HG03066 (cell line): ENCODE measurements at regions not wholly inside any gene's neighbourhood (a gene's known extent, or its start where the extent isn't known, plus 50 kb on each side); places are given as distances from the start of the nearest gene placed in this dataset.

ENCODE experiments used
- ATAC-seq: cut with Tn5 transposase; IDR thresholded peaks from one replicate; pipeline ENCODE4 v1.9.1; 2021; ENCODE audit warnings: low read depth; ENCODE audit not compliant: unreplicated experiment

GRCh38 chr12:126681676-126682075 lies 1585.3 kb upstream of the TMEM132C start:
- no peak for ATAC-seq

GRCh38 chr12:126684703-126685102 lies 1582.3 kb upstream of the TMEM132C start:
- no peak for ATAC-seq

GRCh38 chr12:126685636-126686035 lies 1581.3 kb upstream of the TMEM132C start:
- ATAC-seq = no peak

GRCh38 chr12:126688556-126688955 lies 1578.4 kb upstream of the TMEM132C start:
- no peak for ATAC-seq

- no peak for ATAC-seq
Measured at GRCh38 chr12:126700096-126700495, 1566.9 kb upstream of the TMEM132C start.

- no peak for ATAC-seq
Measured at GRCh38 chr12:126704609-126705008, 1562.4 kb upstream of the TMEM132C start.

GRCh38 chr12:126706300-126706699 lies 1560.7 kb upstream of the TMEM132C start:
- no peak for ATAC-seq

- no peak for ATAC-seq
Measured at GRCh38 chr12:126708492-126708896, 1558.5 kb upstream of the TMEM132C start.

- no peak for ATAC-seq
Measured at GRCh38 chr12:126718365-126718764, 1548.6 kb upstream of the TMEM132C start.

- ATAC-seq = no peak
Measured at GRCh38 chr12:126719912-126720705, 1546.9 kb upstream of the TMEM132C start.

GRCh38 chr12:126726481-126727217 lies 1540.3 kb upstream of the TMEM132C start:
- no peak for ATAC-seq

GRCh38 chr12:126727218-126728075 lies 1539.5 kb upstream of the TMEM132C start:
- ATAC-seq = no peak

- no peak for ATAC-seq
Measured at GRCh38 chr12:126734296-126734695, 1532.7 kb upstream of the TMEM132C start.

- ATAC-seq = no peak
Measured at GRCh38 chr12:126734710-126735109, 1532.3 kb upstream of the TMEM132C start.

GRCh38 chr12:126741536-126742240 lies 1525.3 kb upstream of the TMEM132C start:
- ATAC-seq = no peak

- ATAC-seq = no peak
Measured at GRCh38 chr12:126742241-126742641, 1524.7 kb upstream of the TMEM132C start.

- ATAC-seq = peak; percentile 66
Measured at GRCh38 chr12:126747530-126748149, 1519.3 kb upstream of the TMEM132C start.

GRCh38 chr12:126752021-126752420 lies 1514.9 kb upstream of the TMEM132C start:
- no peak for ATAC-seq

GRCh38 chr12:126757326-126757725 lies 1509.6 kb upstream of the TMEM132C start:
- ATAC-seq = no peak

GRCh38 chr12:126760092-126760491 lies 1506.9 kb upstream of the TMEM132C start:
- no peak for ATAC-seq
